ENCODE measurements at regions not wholly inside any gene's neighbourhood (a gene's known extent, or its start where the extent isn't known, plus 50 kb on each side); places are given as distances from the start of the nearest gene placed in this dataset.

GRCh38 chr12:84376320-84376719 is 536.3 kb downstream of the SLC6A15 start:
- ChIA-PET POLR2A (no interaction called here), CTCF (no interaction called here)
- no peaks in the 10 kb centered on the region for H3K27me3 ChIP-seq (ENCODE audit: control insufficient read depth in 1 of 2, insufficient read depth in 2 of 2, low read length in 2 of 2)
- H3K9me3 ChIP-seq (ENCODE audit: control insufficient read depth in 1 of 2, insufficient read depth in 1 of 2, low read length in 2 of 2), result no peaks in the 10 kb centered on the region
- ATAC-seq (ENCODE audit: poor library complexity) (no peak), DNase-seq (no peak)
- Mint-ChIP-seq H3K4me3 (no peak overlapping the region), H3K9me3 (no peaks in the 10 kb centered on the region), H3K27ac (no peak overlapping the region), H3K36me3 (ENCODE audit: low read depth) (no peaks in the 10 kb centered on the region), H3K27me3 (no peaks in the 10 kb centered on the region), H3K4me1 (ENCODE audit: low read depth) (no peaks in the 10 kb centered on the region)
- no peak overlapping the region for H3K27ac ChIP-seq (ENCODE audit: low read depth in 1 of 2, low read length in 2 of 2)
- intact Hi-C loops (cut with DNase I, micrococcal nuclease), result no loop called here
- H3K36me3 ChIP-seq (ENCODE audit: insufficient read depth, low read length), result no peaks in the 10 kb centered on the region
- no peaks in the 10 kb centered on the region for H3K4me1 ChIP-seq (ENCODE audit: insufficient read depth, low read length)
- no peak for TF ChIP-seq CTCF (IDR thresholded peaks at IDR 0.05)
- no peak overlapping the region for H3K4me3 ChIP-seq (ENCODE audit: low read length)

GRCh38 chr12:84375449-84376170 is 537.0 kb downstream of the SLC6A15 start:
- Histone ChIP-seq H3K9me3 (ENCODE audit: control insufficient read depth in 1 of 2, insufficient read depth in 1 of 2, low read length in 2 of 2) (no peaks in the 10 kb centered on the region), H3K4me1 (ENCODE audit: insufficient read depth, low read length) (no peaks in the 10 kb centered on the region), H3K27me3 (ENCODE audit: control insufficient read depth in 1 of 2, insufficient read depth in 2 of 2, low read length in 2 of 2) (no peaks in the 10 kb centered on the region), H3K27ac (ENCODE audit: low read depth in 1 of 2, low read length in 2 of 2) (no peak overlapping the region), H3K36me3 (ENCODE audit: insufficient read depth, low read length) (no peaks in the 10 kb centered on the region), H3K4me3 (ENCODE audit: low read length) (no peak overlapping the region)
- H3K27ac Mint-ChIP-seq, result no peak overlapping the region
- ChIA-PET CTCF (no interaction called here), POLR2A (no interaction called here)
- no peak for TF ChIP-seq CTCF (IDR thresholded peaks at IDR 0.05)
- H3K4me1 Mint-ChIP-seq (ENCODE audit: low read depth), result no peaks in the 10 kb centered on the region
- intact Hi-C loops (cut with DNase I, micrococcal nuclease), result no loop called here
- H3K9me3 Mint-ChIP-seq, result no peaks in the 10 kb centered on the region
- ATAC-seq (ENCODE audit: poor library complexity), result no peak
- H3K36me3 Mint-ChIP-seq (ENCODE audit: low read depth), result no peaks in the 10 kb centered on the region
- no peaks in the 10 kb centered on the region for H3K27me3 Mint-ChIP-seq
- DNase-seq, result no peak
- no peak overlapping the region for H3K4me3 Mint-ChIP-seq

GRCh38 chr12:84362552-84362897 is 550.1 kb downstream of the SLC6A15 start:
- Mint-ChIP-seq H3K4me3 (no peak overlapping the region), H3K27me3 (no peaks in the 10 kb centered on the region), H3K9me3 (no peaks in the 10 kb centered on the region), H3K4me1 (ENCODE audit: low read depth) (no peaks in the 10 kb centered on the region), H3K27ac (no peak overlapping the region), H3K36me3 (ENCODE audit: low read depth) (no peaks in the 10 kb centered on the region)
- Histone ChIP-seq H3K4me3 (ENCODE audit: low read length) (no peak overlapping the region), H3K9me3 (ENCODE audit: control insufficient read depth in 1 of 2, insufficient read depth in 1 of 2, low read length in 2 of 2) (peaks cover 0 to 25% of the 10 kb centered on the region in 2 experiments), H3K36me3 (ENCODE audit: insufficient read depth, low read length) (no peaks in the 10 kb centered on the region), H3K27me3 (ENCODE audit: control insufficient read depth in 1 of 2, insufficient read depth in 2 of 2, low read length in 2 of 2) (no peaks in the 10 kb centered on the region), H3K27ac (ENCODE audit: low read depth in 1 of 2, low read length in 2 of 2) (no peak overlapping the region), H3K4me1 (ENCODE audit: insufficient read depth, low read length) (no peaks in the 10 kb centered on the region)
- no peak for ATAC-seq (ENCODE audit: poor library complexity)
- intact Hi-C loops (cut with DNase I, micrococcal nuclease), result no loop called here
- TF ChIP-seq CTCF (IDR thresholded peaks at IDR 0.05), result no peak
- ChIA-PET CTCF (no interaction called here), POLR2A (no interaction called here)
- no peak for DNase-seq

All from CD4-positive, alpha-beta T cell (primary cell).